T-helper 1 cell treated with Interleukin-12 subunit alpha and Interleukin-12 subunit beta and Interleukin-4 antibody, amounts not matched to agents 30 μg/mL and 1 μg/mL, for 36 hours (primary cell): ENCODE measurements at regions not wholly inside any gene's neighbourhood (a gene's known extent, or its start where the extent isn't known, plus 50 kb on each side); places are given as distances from the start of the nearest gene placed in this dataset.

Experiments used
- H3K27ac Mint-ChIP-seq: one replicate; pipeline ENCODE4 v1.8.0; 2021; ENCODE audit warnings: mild to moderate bottlenecking, mixed read lengths
- H3K27me3 Mint-ChIP-seq: one replicate; pipeline ENCODE4 v1.8.0; 2021; ENCODE audit warnings: low read depth, mixed read lengths
- H3K36me3 Mint-ChIP-seq: one replicate; pipeline ENCODE4 v1.8.0; 2021; ENCODE audit warnings: low read depth, mixed read lengths
- H3K4me1 Mint-ChIP-seq: one replicate; pipeline ENCODE4 v1.8.0; 2021; ENCODE audit warnings: low read depth, mixed read lengths
- H3K4me3 Mint-ChIP-seq: one replicate; pipeline ENCODE4 v1.8.0; 2021; ENCODE audit warnings: mild to moderate bottlenecking, moderate library complexity, mixed read lengths
- H3K9me3 Mint-ChIP-seq: one replicate; pipeline ENCODE4 v1.8.0; 2021; ENCODE audit warnings: mixed read lengths

GRCh38 chr2:12649602-12650400 lies 66.9 kb upstream of the TRIB2 start:
- Mint-ChIP-seq H3K4me3 (no peak overlapping the region), H3K27me3 (peaks cover 19% of the 10 kb centered on the region), H3K4me1 (peaks cover 2% of the 10 kb centered on the region), H3K27ac (no peak overlapping the region), H3K36me3 (no peaks in the 10 kb centered on the region), H3K9me3 (peaks cover 16% of the 10 kb centered on the region)

GRCh38 chr2:12651641-12652040 lies 65.1 kb upstream of the TRIB2 start:
- H3K36me3 Mint-ChIP-seq, result no peaks in the 10 kb centered on the region
- H3K9me3 Mint-ChIP-seq, result peaks cover 4% of the 10 kb centered on the region
- no peaks in the 10 kb centered on the region for H3K4me1 Mint-ChIP-seq

DNA sequence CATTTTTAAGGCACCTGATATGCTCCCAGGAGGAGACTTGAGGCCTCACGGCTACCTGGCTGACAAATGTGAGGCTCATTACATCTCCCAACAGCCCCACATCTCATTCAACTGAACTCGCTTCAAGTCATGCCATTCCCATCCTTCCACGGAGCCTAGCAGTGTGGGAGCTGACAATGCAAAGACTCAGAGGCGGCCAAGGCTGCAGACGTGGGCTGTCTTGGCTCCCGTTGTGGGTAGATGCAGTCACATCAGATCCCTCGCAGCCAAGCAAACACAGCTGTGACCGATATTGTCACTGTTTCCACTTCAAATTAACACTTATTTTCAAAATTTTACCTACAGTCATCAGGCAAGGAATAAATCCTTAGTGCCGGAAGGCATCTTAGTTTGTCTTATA lies 64.0 kb upstream of the TRIB2 start:
- Mint-ChIP-seq H3K36me3 (no peaks in the 10 kb centered on the region), H3K4me3 (no peak overlapping the region), H3K9me3 (no peaks in the 10 kb centered on the region), H3K27me3 (peaks cover 10% of the 10 kb centered on the region), H3K4me1 (peaks cover 2% of the 10 kb centered on the region), H3K27ac (no peak overlapping the region)

More at GRCh38 chr2:12651641-12652040, 65.1 kb upstream of the TRIB2 start:
- Mint-ChIP-seq H3K27ac (no peak overlapping the region), H3K27me3 (peaks cover 16% of the 10 kb centered on the region), H3K4me3 (no peak overlapping the region)

DNA sequence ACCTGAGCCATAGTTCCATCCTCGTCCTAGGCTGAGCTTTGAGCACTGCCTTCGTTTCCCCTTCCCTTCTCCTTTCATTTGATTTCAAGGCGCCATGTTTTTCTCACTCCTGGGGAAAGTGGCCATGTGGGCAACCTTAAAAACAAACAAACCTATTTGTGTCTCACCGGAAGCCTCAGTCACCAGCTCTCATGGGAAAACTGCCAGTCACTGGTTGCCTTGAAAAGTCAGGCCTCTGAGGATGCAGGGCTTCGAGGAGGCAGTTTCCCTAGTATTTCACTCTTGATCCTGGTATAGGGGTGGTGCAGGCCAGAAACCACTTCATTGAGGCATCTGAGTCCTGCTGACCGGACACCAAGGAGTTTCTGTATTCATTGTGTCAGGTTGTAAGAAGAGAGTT lies 59.2 kb upstream of the TRIB2 start:
- Mint-ChIP-seq H3K27me3 (no peaks in the 10 kb centered on the region), H3K36me3 (no peaks in the 10 kb centered on the region), H3K4me3 (peak overlapping the region; percentile 3), H3K4me1 (peaks cover 8% of the 10 kb centered on the region), H3K27ac (no peak overlapping the region), H3K9me3 (peaks cover 3% of the 10 kb centered on the region)

- H3K27me3 Mint-ChIP-seq, result no peaks in the 10 kb centered on the region
- peak overlapping the region; percentile 37 for H3K27ac Mint-ChIP-seq
- no peak overlapping the region for H3K4me3 Mint-ChIP-seq
- H3K4me1 Mint-ChIP-seq, result peaks cover 8% of the 10 kb centered on the region
- no peaks in the 10 kb centered on the region for H3K36me3 Mint-ChIP-seq
- H3K9me3 Mint-ChIP-seq, result peaks cover 3% of the 10 kb centered on the region
Measured at GRCh38 chr2:12658310-12658945, 58.3 kb upstream of the TRIB2 start.

DNA sequence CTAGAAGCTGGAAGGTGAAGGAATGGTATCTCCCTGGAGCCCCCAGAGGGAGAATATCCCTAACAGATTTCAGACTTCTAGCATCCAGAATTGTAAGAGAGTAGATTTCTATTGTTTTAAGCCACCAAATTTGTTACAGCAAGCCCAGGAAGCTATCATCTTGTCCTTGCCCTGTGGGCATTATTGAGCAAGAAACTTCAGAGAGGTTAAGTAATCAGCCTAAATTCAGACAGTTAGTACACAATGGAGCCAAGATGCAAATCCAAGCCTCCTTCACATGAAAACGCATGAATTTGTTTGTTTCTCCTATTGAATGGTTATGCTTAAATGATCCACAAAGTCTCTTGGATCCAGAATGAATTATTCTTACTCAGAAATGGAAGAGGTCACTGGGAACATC lies 55.2 kb upstream of the TRIB2 start:
- Mint-ChIP-seq H3K27ac (no peak overlapping the region), H3K36me3 (peaks cover 10% of the 10 kb centered on the region), H3K27me3 (peaks cover 6% of the 10 kb centered on the region), H3K4me3 (no peak overlapping the region), H3K4me1 (peaks cover 8% of the 10 kb centered on the region), H3K9me3 (peaks cover 17% of the 10 kb centered on the region)

- Mint-ChIP-seq H3K27ac (no peak overlapping the region), H3K4me3 (no peak overlapping the region), H3K4me1 (peaks cover under 1% of the 10 kb centered on the region), H3K36me3 (peaks cover 10% of the 10 kb centered on the region), H3K9me3 (peaks cover 25% of the 10 kb centered on the region), H3K27me3 (peaks cover 6% of the 10 kb centered on the region)
Measured at GRCh38 chr2:12663306-12664037, 53.3 kb upstream of the TRIB2 start.

GRCh38 chr2:12665334-12665733 lies 51.4 kb upstream of the TRIB2 start:
- H3K4me3 Mint-ChIP-seq, result no peak overlapping the region
- no peak overlapping the region for H3K27ac Mint-ChIP-seq
- H3K27me3 Mint-ChIP-seq, result peaks cover 6% of the 10 kb centered on the region
- no peaks in the 10 kb centered on the region for H3K4me1 Mint-ChIP-seq
- peaks cover 10% of the 10 kb centered on the region for H3K36me3 Mint-ChIP-seq
- H3K9me3 Mint-ChIP-seq, result peaks cover 22% of the 10 kb centered on the region

DNA sequence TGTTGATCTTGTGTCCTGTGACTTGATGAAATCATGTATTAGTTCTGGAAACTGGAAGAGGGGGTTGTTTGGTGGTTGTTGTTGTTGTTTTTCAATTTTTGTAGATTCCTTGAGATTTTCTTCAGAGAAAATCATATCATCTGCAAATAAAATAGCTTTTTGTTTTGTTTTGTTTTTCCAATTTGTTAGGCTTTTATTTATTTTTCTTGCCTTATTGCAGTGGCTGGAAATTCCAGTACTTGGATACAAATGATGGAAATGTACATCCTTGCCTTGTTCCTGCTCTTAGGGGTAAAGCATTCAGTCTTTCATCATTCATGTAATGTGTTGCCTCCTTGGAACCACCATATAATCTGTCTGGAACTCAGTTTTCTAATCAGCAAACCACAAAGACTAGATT lies 50.3 kb upstream of the TRIB2 start:
- no peaks in the 10 kb centered on the region for H3K4me1 Mint-ChIP-seq
- no peak overlapping the region for H3K27ac Mint-ChIP-seq
- peaks cover 22% of the 10 kb centered on the region for H3K9me3 Mint-ChIP-seq
- H3K36me3 Mint-ChIP-seq, result peaks cover 10% of the 10 kb centered on the region
- H3K27me3 Mint-ChIP-seq, result peaks cover 6% of the 10 kb centered on the region
- H3K4me3 Mint-ChIP-seq, result no peak overlapping the region
